ENCODE measurements at regions not wholly inside any gene's neighbourhood (a gene's known extent, or its start where the extent isn't known, plus 50 kb on each side); places are given as distances from the start of the nearest gene placed in this dataset.

DNA sequence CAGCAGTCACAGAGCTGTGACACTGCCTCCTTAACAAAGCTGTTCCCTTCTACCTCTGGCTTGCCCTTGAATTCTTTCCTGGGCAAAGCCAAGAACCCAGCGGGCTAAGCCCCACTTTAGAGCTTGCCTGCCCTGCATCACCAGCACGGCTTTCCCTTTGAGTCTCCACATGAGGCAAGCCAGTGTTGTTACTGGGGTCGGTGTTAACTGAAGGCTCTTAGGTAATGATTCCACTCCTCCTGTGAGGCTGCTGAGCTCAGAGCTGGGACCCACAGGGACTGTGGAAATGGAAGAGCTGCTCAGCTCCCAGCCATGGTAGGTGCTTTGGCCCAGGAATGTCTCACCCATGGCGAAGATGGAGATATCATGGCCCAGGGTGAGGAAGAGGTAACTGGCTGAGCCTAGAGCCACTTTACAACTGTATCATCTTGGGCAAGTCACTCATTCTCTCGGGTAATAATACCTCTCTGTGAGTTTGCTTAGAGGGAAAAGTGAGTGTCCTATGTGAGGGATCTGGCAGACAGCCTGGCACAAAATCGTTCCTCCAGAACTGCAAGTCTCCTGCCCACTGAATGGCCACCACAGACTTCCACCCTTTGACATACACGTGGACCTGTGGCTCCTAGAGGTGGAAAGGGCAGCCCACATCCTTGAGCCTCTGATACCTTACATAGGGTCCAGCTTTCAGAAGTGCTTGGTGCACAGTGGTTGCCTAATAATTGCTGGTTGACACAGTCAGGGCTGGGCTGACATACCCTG is 654.1 kb downstream of the PTPRU start:
- CTCF ChIA-PET = interaction anchor here (0.9 kb wide), 1 partner anchor 10 kb away, joined by 3 read pairs; no protein-coding TSS in a partner anchor
- no peak overlapping the region for H3K27ac ChIP-seq
- ATAC-seq = no peak
- no peaks in the 10 kb centered on the region for H3K4me1 ChIP-seq
- TF ChIP-seq CTCF (IDR thresholded peaks at IDR 0.05) (no peak), NR3C1 (IDR thresholded peaks at IDR 0.05) (no peak), ZNF302 (CRISPR knock-in tag; IDR thresholded peaks at IDR 0.05) (no peak), KDM5A (IDR thresholded peaks at IDR 0.05) (no peak), TFCP2L1 (CRISPR knock-in tag; IDR thresholded peaks at IDR 0.05) (no peak), POLR2AphosphoS2 (conservative IDR thresholded peaks at IDR 0.05; ENCODE audit: low read length) (no peak), ELK1 (IDR thresholded peaks at IDR 0.05; ENCODE audit: low read depth, low read length) (no peak), HMGXB4 (CRISPR knock-in tag; IDR thresholded peaks at IDR 0.05; ENCODE audit: borderline replicate concordance) (no peak)
- TF ChIP-seq, protein P1, sequence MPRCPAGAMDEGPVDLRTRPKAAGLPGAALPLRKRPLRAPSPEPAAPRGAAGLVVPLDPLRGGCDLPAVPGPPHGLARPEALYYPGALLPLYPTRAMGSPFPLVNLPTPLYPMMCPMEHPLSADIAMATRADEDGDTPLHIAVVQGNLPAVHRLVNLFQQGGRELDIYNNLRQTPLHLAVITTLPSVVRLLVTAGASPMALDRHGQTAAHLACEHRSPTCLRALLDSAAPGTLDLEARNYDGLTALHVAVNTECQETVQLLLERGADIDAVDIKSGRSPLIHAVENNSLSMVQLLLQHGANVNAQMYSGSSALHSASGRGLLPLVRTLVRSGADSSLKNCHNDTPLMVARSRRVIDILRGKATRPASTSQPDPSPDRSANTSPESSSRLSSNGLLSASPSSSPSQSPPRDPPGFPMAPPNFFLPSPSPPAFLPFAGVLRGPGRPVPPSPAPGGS (IDR thresholded peaks at IDR 0.05) = no peak
- DNase-seq (ENCODE audit: low read depth in 1 of 2, low spot score in 1 of 2) = no peak
- WGBS (ENCODE audit: missing lambda C conversion rate) = 31% methylated on average over 5 of the region's 7 CpGs
- no peak overlapping the region for H3K4me2 ChIP-seq
- H3K9me3 ChIP-seq = no peaks in the 10 kb centered on the region
- no peak for FAIRE-seq
- POLR2A ChIA-PET = no interaction called here
- no peak overlapping the region for H3K4me3 ChIP-seq

GRCh38 chr1:29889776-29890175 is 653.5 kb downstream of the PTPRU start:
- TF ChIP-seq ATOH8 (CRISPR knock-in tag; IDR thresholded peaks at IDR 0.05; ENCODE audit: low read depth) (no peak), RFX5 (IDR thresholded peaks at IDR 0.05) (no peak), POLR2AphosphoS2 (conservative IDR thresholded peaks at IDR 0.05; ENCODE audit: low read length) (no peak), MAFK (IDR thresholded peaks at IDR 0.05; ENCODE audit: partially characterized antibody) (no peak), HOXB5 (CRISPR knock-in tag; IDR thresholded peaks at IDR 0.05) (no peak), CTCF (IDR thresholded peaks at IDR 0.05) (no peak), RNF2 (IDR thresholded peaks at IDR 0.05; ENCODE audit: borderline replicate concordance, low read depth) (no peak), MAZ (IDR thresholded peaks at IDR 0.05; ENCODE audit: borderline replicate concordance, low read depth, low read length) (no peak), NR3C1 (IDR thresholded peaks at IDR 0.05) (no peak), FOSB (CRISPR knock-in tag; IDR thresholded peaks at IDR 0.05) (no peak), NPAS2 (CRISPR knock-in tag; IDR thresholded peaks at IDR 0.05; ENCODE audit: borderline replicate concordance) (no peak), ZSCAN20 (CRISPR knock-in tag; IDR thresholded peaks at IDR 0.05) (no peak), ZC3H11A (IDR thresholded peaks at IDR 0.05) (no peak)
- TF ChIP-seq, protein P1 (IDR thresholded peaks at IDR 0.05) = no peak
- H3K4me3 ChIP-seq = no peak overlapping the region
- ChIA-PET POLR2A (no interaction called here), CTCF (interaction anchor here (0.9 kb wide), 1 partner anchor 9 kb away, joined by 3 read pairs; no protein-coding TSS in a partner anchor)
- no peaks in the 10 kb centered on the region for H3K4me1 ChIP-seq
- DNase-seq (ENCODE audit: low read depth in 1 of 2, low spot score in 1 of 2) (no peak), ATAC-seq (no peak), FAIRE-seq (no peak)
- 30% methylated on average over 4 of the region's 4 CpGs for WGBS (ENCODE audit: missing lambda C conversion rate)
- no peak overlapping the region for H3K27ac ChIP-seq
- H3K4me2 ChIP-seq = no peak overlapping the region
- H3K9me3 ChIP-seq = no peaks in the 10 kb centered on the region
